Cardiac fibroblast (primary cell): ENCODE measurements at regions not wholly inside any gene's neighbourhood (a gene's known extent, or its start where the extent isn't known, plus 50 kb on each side); places are given as distances from the start of the nearest gene placed in this dataset.

Experiments
- DNase-seq, 2 donors: peaks; one replicate each; pipeline versions ENCODE4 v3.0.0 to v3.0.0-alpha.2; 2010; ENCODE audit warnings: low read depth in 2 of 2
- H3K4me3 ChIP-seq, 2 donors: replicated peaks in 1 of 2; 1 replicate in 1 of 2; 2 replicates in 1 of 2; pipeline ENCODE4 v1.5.1; 2011; ENCODE audit warnings: low read depth in 2 of 2, low read length in 2 of 2, mild to moderate bottlenecking in 2 of 2, moderate library complexity in 1 of 2
- CTCF ChIP-seq: IDR thresholded peaks from one replicate; pipeline ENCODE4 v1.5.1; 2011; ENCODE audit warnings: low read depth, mild to moderate bottlenecking, low read length, inconsistent platforms

- no peak for TF ChIP-seq CTCF
Measured at GRCh38 chr11:92707665-92708064, 261.8 kb upstream of the MTNR1B start.

GRCh38 chr11:92709329-92709728 lies 260.1 kb upstream of the MTNR1B start:
- DNase-seq, result no peak
- no peak for TF ChIP-seq CTCF

More at GRCh38 chr11:92707665-92708064, 261.8 kb upstream of the MTNR1B start:
- no peak for DNase-seq
- no peak overlapping the region for H3K4me3 ChIP-seq

GRCh38 chr11:92711926-92712325 lies 257.5 kb upstream of the MTNR1B start:
- no peak for DNase-seq
- TF ChIP-seq CTCF, result no peak
- H3K4me3 ChIP-seq, result no peak overlapping the region

More at GRCh38 chr11:92709329-92709728, 260.1 kb upstream of the MTNR1B start:
- no peak overlapping the region for H3K4me3 ChIP-seq

- no peak overlapping the region for H3K4me3 ChIP-seq
- TF ChIP-seq CTCF, result no peak
Measured at GRCh38 chr11:92714111-92714510, 255.3 kb upstream of the MTNR1B start.

GRCh38 chr11:92717240-92717639 lies 252.2 kb upstream of the MTNR1B start:
- no peak overlapping the region for H3K4me3 ChIP-seq
- no peak for DNase-seq
- TF ChIP-seq CTCF, result no peak

More at GRCh38 chr11:92714111-92714510, 255.3 kb upstream of the MTNR1B start:
- DNase-seq, result no peak

- TF ChIP-seq CTCF, result no peak
- H3K4me3 ChIP-seq, result no peak overlapping the region
- no peak for DNase-seq
Measured at GRCh38 chr11:92720385-92720784, 249.1 kb upstream of the MTNR1B start.

- no peak for TF ChIP-seq CTCF
- no peak for DNase-seq
Measured at GRCh38 chr11:92725352-92725751, 244.1 kb upstream of the MTNR1B start.

More at GRCh38 chr11:92725352-92725751, 244.1 kb upstream of the MTNR1B start:
- no peak overlapping the region for H3K4me3 ChIP-seq
